ENCODE measurements at regions not wholly inside any gene's neighbourhood (a gene's known extent, or its start where the extent isn't known, plus 50 kb on each side); places are given as distances from the start of the nearest gene placed in this dataset.

DNA sequence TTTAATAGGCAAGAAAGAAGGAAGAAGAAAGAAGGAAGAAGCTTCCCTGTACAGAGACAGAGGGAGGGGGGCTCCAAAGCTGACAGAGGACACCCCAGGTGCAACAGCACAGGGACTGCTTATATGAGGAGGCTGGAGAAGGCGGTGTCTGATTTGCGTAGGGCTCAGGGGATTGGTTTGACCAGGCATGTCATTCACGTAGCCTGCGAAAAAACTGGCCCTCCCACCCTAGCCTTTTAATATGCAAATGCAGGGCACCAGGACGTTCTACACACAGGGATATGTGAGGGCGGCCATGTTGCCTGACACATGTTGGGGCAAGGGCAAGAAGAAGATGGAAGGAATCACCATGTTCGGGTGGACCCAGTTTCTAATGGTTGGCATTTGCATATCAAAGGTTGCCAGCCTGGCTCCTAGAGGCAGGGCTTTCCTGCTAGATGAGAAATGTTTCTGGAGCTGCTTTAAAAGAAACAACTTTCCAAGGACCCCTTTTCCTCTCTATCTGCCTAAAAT is 305.4 kb upstream of the CDYL start:
- Histone ChIP-seq H3K36me3 (ENCODE audit: control insufficient read depth, insufficient read depth, low read length) (no peaks in the 10 kb centered on the region), H3K9me3 (ENCODE audit: control insufficient read depth, low read length) (peaks cover 5% of the 10 kb centered on the region), H3K4me1 (ENCODE audit: control insufficient read depth, insufficient read depth, low read length) (no peaks in the 10 kb centered on the region), H3K9ac (ENCODE audit: low read length) (no peak overlapping the region), H3K4me3 (ENCODE audit: low read length) (no peak overlapping the region), H3K27me3 (ENCODE audit: control insufficient read depth, insufficient read depth, low read length) (peaks cover 3% of the 10 kb centered on the region)

DNA sequence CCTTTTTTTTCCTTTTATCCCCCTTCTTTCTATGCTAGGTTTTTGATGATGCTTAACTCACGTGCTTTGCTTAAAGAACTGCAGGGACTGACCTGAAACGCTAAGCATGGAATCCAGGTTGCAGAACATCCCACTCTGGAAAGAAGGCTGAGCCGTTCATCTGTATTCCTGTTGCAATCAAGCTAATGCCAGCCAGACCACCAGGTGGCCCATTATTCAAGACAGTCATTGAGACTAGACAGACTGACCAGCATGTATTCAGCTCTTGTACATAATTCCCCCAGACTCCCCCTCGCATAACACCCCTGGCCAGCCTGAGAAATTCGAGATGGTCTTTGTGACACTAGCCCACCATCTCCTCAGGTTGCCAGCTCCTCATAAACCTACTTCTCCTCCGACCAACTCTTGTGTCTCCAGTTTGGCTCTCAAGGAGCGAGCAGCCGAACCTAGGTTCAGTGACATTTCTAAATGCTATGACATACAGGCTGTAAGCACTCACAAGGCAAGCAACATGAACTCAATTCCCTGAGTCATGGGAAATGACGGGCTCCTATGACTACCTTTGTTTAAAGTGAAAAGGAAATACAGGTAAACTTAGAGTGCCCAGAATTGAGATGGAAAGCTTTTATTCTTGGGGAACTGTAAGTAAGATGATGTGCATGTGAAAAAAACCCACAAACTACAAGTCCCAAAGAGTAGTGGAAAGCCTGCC is 309.3 kb upstream of the CDYL start:
- H3K27me3 ChIP-seq (ENCODE audit: control insufficient read depth, insufficient read depth, low read length), result peaks cover 3% of the 10 kb centered on the region
- H3K9me3 ChIP-seq (ENCODE audit: control insufficient read depth, low read length), result peaks cover 2% of the 10 kb centered on the region
- no peak overlapping the region for H3K9ac ChIP-seq (ENCODE audit: low read length)
- H3K36me3 ChIP-seq (ENCODE audit: control insufficient read depth, insufficient read depth, low read length), result no peaks in the 10 kb centered on the region
- no peak overlapping the region for H3K4me3 ChIP-seq (ENCODE audit: low read length)
- no peaks in the 10 kb centered on the region for H3K4me1 ChIP-seq (ENCODE audit: control insufficient read depth, insufficient read depth, low read length)

DNA sequence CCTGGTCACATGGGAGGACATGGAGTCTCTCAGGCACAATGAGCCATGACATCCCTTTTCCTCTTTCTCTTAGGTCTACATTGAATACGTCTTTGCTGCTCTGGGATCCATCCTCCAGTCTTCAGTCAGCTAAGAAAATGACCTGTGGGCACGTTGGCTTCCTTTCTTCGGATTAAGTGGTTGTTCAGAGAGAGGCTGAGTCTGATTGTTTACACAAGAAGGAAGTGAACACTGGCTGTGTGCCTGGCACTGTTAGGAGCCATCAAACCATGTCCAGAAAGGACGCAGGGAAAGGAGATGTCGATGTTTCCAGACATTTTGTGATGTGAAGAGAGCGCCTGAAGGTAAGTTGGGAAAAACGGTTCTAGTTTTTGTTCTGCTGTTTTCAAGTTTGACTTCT is 309.9 kb upstream of the CDYL start:
- H3K27me3 ChIP-seq (ENCODE audit: control insufficient read depth, insufficient read depth, low read length), result peaks cover 3% of the 10 kb centered on the region
- H3K9me3 ChIP-seq (ENCODE audit: control insufficient read depth, low read length), result no peaks in the 10 kb centered on the region
- H3K36me3 ChIP-seq (ENCODE audit: control insufficient read depth, insufficient read depth, low read length), result no peaks in the 10 kb centered on the region
- no peak overlapping the region for H3K4me3 ChIP-seq (ENCODE audit: low read length)
- no peaks in the 10 kb centered on the region for H3K4me1 ChIP-seq (ENCODE audit: control insufficient read depth, insufficient read depth, low read length)
- H3K9ac ChIP-seq (ENCODE audit: low read length), result no peak overlapping the region

DNA sequence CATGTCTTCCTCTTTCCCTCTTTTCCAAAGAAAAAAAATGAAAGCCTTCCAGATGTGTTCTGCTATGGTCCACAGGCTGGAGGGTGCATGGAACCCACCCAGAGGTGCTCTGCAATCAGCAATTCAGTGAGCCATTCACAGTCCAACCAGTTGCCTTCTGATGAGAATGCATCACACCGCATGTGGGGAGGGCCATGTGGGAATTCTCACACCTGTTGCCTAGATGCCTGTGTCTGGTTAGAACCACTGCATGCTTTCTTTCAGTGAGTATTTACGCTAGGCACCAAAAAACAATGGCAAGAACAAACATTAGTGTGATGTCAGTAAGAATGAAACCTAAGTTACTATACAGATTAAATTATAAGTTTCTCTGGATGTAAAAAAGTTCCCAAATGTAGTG is 311.6 kb upstream of the CDYL start:
- no peak overlapping the region for H3K9ac ChIP-seq (ENCODE audit: low read length)
- no peak overlapping the region for H3K4me3 ChIP-seq (ENCODE audit: low read length)
- peaks cover 3% of the 10 kb centered on the region for H3K27me3 ChIP-seq (ENCODE audit: control insufficient read depth, insufficient read depth, low read length)

DNA sequence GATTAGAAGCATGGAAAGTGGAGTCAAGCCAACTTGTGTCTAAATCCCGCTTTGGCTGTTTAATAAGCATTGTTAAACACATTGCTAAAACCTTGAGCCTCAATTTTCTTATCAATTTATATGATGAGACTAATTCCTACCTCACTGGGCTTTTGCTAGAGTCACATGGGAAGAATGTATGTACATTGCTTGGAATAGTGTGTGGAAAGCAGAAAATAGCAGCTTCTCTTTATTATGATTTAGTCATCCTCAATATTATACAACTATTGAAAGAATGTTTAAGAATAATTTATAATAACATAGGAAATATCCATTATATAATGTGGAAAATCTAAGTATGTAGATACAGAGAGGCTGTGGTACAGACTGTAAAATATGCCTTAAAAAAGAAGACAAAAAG is 313.0 kb upstream of the CDYL start:
- H3K4me1 ChIP-seq (ENCODE audit: control insufficient read depth, insufficient read depth, low read length), result no peaks in the 10 kb centered on the region
- H3K27me3 ChIP-seq (ENCODE audit: control insufficient read depth, insufficient read depth, low read length), result peaks cover 3% of the 10 kb centered on the region
- no peaks in the 10 kb centered on the region for H3K36me3 ChIP-seq (ENCODE audit: control insufficient read depth, insufficient read depth, low read length)
- no peak overlapping the region for H3K4me3 ChIP-seq (ENCODE audit: low read length)
- H3K9ac ChIP-seq (ENCODE audit: low read length), result no peak overlapping the region
- no peaks in the 10 kb centered on the region for H3K9me3 ChIP-seq (ENCODE audit: control insufficient read depth, low read length)

More for the DNA sequence above, 311.6 kb upstream of the CDYL start:
- Histone ChIP-seq H3K4me1 (ENCODE audit: control insufficient read depth, insufficient read depth, low read length) (no peaks in the 10 kb centered on the region), H3K9me3 (ENCODE audit: control insufficient read depth, low read length) (no peaks in the 10 kb centered on the region), H3K36me3 (ENCODE audit: control insufficient read depth, insufficient read depth, low read length) (no peaks in the 10 kb centered on the region)

DNA sequence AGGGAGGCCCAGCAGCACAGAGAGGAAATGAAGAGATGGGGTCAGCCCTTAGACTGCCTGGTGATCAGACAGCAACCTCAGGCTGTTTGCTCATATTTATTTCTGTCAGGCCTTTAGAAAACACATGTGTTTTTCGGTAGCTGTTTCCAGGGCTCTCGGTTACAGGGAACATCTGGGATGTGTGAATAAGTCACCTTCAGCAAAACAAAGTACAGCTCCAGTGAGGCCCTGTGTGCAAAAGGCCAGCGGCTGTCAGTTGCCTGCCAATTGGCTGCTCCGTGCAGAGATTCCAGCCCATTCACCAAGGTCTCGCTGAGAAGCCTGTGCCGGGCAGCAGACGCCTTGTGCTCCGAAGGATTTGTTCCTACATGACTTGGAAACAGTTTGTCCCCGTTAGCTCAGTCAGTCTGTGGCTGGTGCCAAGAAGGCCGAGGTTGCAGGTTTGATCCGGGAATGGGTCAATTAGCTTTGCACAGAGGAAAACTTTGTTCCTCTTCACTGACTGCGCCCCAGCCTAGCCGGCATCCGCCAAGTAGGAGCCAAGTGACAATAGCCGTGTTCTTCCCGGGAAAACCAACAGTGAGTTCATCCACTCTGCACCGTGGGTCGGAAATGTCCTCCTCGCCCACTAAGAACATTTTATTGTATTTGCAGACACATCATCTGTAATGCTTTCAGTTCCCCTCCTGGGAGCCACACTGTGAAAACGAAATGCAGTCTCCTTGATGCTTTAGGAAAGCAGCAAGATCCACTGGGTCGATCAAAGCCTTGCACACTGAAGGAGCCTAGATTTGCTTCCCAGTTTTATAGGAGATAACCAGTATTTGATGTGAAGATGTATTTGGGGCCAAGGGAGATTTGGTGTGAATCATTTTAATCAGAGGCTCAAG is 315.4 kb upstream of the CDYL start:
- Histone ChIP-seq H3K9ac (ENCODE audit: low read length) (no peak overlapping the region), H3K4me1 (ENCODE audit: control insufficient read depth, insufficient read depth, low read length) (no peaks in the 10 kb centered on the region), H3K36me3 (ENCODE audit: control insufficient read depth, insufficient read depth, low read length) (no peaks in the 10 kb centered on the region), H3K4me3 (ENCODE audit: low read length) (no peak overlapping the region), H3K27me3 (ENCODE audit: control insufficient read depth, insufficient read depth, low read length) (no peaks in the 10 kb centered on the region), H3K9me3 (ENCODE audit: control insufficient read depth, low read length) (no peaks in the 10 kb centered on the region)

DNA sequence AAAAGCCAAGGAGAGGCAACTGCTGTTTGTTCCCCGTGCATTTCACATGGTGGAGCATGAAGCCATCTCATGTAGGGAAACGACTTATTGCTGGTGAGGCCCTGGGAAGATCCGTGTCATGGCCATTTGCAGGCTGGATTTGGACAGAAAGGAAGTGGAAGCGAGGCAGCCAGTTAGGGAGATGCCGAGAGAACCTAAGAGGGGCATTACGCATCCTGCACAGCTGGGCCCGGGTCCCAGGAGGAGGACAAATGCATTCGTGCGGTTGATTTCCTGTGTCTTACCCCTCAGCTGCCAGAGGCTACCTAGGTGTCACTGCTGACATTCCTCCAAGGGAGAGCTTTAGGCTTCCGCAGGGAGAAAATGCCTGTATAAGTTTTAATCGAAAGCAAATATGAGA is 316.2 kb upstream of the CDYL start:
- H3K4me3 ChIP-seq (ENCODE audit: low read length), result no peak overlapping the region
- H3K9me3 ChIP-seq (ENCODE audit: control insufficient read depth, low read length), result no peaks in the 10 kb centered on the region
- no peak overlapping the region for H3K9ac ChIP-seq (ENCODE audit: low read length)
- no peaks in the 10 kb centered on the region for H3K27me3 ChIP-seq (ENCODE audit: control insufficient read depth, insufficient read depth, low read length)
- H3K4me1 ChIP-seq (ENCODE audit: control insufficient read depth, insufficient read depth, low read length), result no peaks in the 10 kb centered on the region
- H3K36me3 ChIP-seq (ENCODE audit: control insufficient read depth, insufficient read depth, low read length), result no peaks in the 10 kb centered on the region

DNA sequence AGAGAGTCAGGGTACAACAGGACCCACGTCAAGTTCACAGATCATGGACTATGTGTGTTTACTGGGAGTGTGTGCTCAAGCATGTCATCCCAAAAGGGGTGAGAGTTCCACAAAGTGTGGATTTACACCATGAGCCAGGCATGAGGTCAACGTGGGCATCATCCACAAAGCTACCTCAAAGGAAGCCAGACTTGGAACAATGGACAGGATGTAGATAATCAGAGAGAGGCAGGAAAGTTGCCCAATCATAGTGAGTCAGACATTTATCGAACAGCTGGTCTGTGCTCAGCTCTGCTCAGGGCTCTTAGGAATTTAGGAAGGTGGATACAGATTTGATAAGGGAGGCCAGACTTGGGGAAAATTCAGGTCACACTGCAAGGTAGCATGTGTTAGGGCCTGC is 317.2 kb upstream of the CDYL start:
- H3K4me3 ChIP-seq (ENCODE audit: low read length), result no peak overlapping the region
- no peaks in the 10 kb centered on the region for H3K36me3 ChIP-seq (ENCODE audit: control insufficient read depth, insufficient read depth, low read length)
- no peaks in the 10 kb centered on the region for H3K9me3 ChIP-seq (ENCODE audit: control insufficient read depth, low read length)
- H3K9ac ChIP-seq (ENCODE audit: low read length), result no peak overlapping the region
- H3K4me1 ChIP-seq (ENCODE audit: control insufficient read depth, insufficient read depth, low read length), result no peaks in the 10 kb centered on the region
- no peaks in the 10 kb centered on the region for H3K27me3 ChIP-seq (ENCODE audit: control insufficient read depth, insufficient read depth, low read length)

DNA sequence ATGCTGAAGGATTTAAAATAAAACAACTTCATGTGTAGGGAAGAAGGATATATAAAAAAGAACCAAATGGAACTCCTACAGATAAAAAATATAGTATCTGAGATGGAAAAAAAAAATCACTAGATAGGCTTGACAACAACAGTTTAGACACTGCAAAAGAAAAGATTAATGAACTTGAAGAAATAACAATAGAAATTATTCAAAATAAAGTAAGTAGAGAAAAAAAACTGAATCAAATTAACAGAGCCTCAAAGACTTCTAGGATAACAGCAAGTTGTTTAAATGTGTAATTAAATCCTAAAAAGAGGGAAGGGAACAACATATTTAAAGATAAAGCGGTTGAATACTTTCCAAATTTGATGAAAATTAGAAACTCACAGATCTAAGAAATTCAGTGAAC is 316.3 kb upstream of the ECI2 start:
- Histone ChIP-seq H3K4me3 (ENCODE audit: low read length) (no peak overlapping the region), H3K36me3 (ENCODE audit: control insufficient read depth, insufficient read depth, low read length) (no peaks in the 10 kb centered on the region), H3K9me3 (ENCODE audit: control insufficient read depth, low read length) (no peaks in the 10 kb centered on the region), H3K27me3 (ENCODE audit: control insufficient read depth, insufficient read depth, low read length) (no peaks in the 10 kb centered on the region), H3K4me1 (ENCODE audit: control insufficient read depth, insufficient read depth, low read length) (no peaks in the 10 kb centered on the region), H3K9ac (ENCODE audit: low read length) (no peak overlapping the region)

DNA sequence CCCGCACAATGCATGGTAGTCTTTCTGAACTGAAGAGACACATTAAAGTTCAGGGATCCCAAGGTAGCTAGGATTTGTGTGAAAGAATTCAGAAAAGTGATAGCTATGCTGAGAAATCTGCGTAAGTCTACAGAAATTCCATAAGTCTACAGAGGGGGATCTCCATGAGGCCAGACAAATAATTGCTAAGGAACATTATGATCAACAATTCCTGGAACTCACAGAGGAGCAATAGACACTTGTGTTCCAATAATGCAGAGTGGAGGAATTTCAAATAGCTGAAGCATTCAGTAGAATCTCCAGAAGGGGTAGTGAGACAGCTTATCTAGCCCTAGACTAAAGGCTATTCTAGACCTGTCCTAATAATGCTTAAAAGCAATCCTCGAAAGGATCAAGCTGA is 315.7 kb upstream of the ECI2 start:
- no peaks in the 10 kb centered on the region for H3K36me3 ChIP-seq (ENCODE audit: control insufficient read depth, insufficient read depth, low read length)
- no peak overlapping the region for H3K4me3 ChIP-seq (ENCODE audit: low read length)
- H3K4me1 ChIP-seq (ENCODE audit: control insufficient read depth, insufficient read depth, low read length), result no peaks in the 10 kb centered on the region
- H3K9me3 ChIP-seq (ENCODE audit: control insufficient read depth, low read length), result no peaks in the 10 kb centered on the region
- H3K9ac ChIP-seq (ENCODE audit: low read length), result no peak overlapping the region
- H3K27me3 ChIP-seq (ENCODE audit: control insufficient read depth, insufficient read depth, low read length), result no peaks in the 10 kb centered on the region

DNA sequence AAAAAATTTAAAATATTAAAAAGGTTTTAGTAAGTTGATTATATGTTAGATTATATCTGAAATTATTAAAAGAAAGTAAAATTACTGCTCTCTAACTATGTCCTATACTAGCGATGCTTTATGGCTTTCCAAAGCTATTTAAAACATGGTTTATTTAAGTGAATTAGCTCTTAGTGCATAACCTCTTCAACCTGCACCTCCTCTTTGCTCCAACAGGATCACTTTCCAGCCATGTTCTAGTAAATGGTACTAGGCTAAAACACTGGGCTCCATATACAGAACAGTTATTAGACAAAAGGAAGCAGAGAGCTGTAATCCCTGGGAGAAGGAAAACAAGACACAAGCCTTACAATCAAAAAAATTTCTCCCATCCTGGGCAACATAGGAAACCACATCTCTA is 314.9 kb upstream of the ECI2 start:
- H3K9me3 ChIP-seq (ENCODE audit: control insufficient read depth, low read length), result no peaks in the 10 kb centered on the region
- no peaks in the 10 kb centered on the region for H3K36me3 ChIP-seq (ENCODE audit: control insufficient read depth, insufficient read depth, low read length)
- H3K4me1 ChIP-seq (ENCODE audit: control insufficient read depth, insufficient read depth, low read length), result no peaks in the 10 kb centered on the region
- no peaks in the 10 kb centered on the region for H3K27me3 ChIP-seq (ENCODE audit: control insufficient read depth, insufficient read depth, low read length)
- no peak overlapping the region for H3K4me3 ChIP-seq (ENCODE audit: low read length)
- no peak overlapping the region for H3K9ac ChIP-seq (ENCODE audit: low read length)

DNA sequence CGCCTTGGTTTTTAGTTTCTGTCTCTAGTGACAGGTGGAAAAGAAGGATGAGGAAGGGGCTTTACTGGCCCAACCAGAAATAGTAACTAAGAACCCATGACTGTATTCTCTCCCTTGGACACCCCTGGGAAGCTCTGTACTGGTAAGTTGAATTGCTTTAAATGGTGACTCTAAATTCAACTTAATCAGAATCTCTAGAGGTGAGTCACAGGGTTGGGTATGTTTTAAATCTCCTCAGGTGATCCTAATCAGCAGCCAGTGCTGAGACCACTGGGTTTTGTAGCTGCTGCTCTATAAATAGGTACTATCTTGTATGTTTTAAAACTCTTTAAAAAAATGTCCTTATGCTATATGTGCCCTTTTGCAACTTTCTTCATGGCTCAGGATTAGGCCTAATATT is 314.0 kb upstream of the ECI2 start:
- Histone ChIP-seq H3K36me3 (ENCODE audit: control insufficient read depth, insufficient read depth, low read length) (no peaks in the 10 kb centered on the region), H3K9me3 (ENCODE audit: control insufficient read depth, low read length) (no peaks in the 10 kb centered on the region), H3K4me3 (ENCODE audit: low read length) (no peak overlapping the region), H3K27me3 (ENCODE audit: control insufficient read depth, insufficient read depth, low read length) (no peaks in the 10 kb centered on the region), H3K9ac (ENCODE audit: low read length) (no peak overlapping the region), H3K4me1 (ENCODE audit: control insufficient read depth, insufficient read depth, low read length) (no peaks in the 10 kb centered on the region)

Measured in mucosa of stomach (tissue), 1 donor.